Breast epithelium (tissue), 3 donors: ENCODE measurements at regions not wholly inside any gene's neighbourhood (a gene's known extent, or its start where the extent isn't known, plus 50 kb on each side); places are given as distances from the start of the nearest gene placed in this dataset.

Experiments used
- CTCF ChIP-seq, 3 donors: fragments of 450-650 bp; IDR thresholded peaks; one replicate each; pipeline ENCODE4 v1.5.1; 2016 to 2017; ENCODE audit warnings: antibody characterized with exemption in 3 of 3, mild to moderate bottlenecking in 3 of 3, moderate library complexity in 3 of 3
- POLR2A ChIP-seq: fragments of 450-650 bp; IDR thresholded peaks from one replicate; pipeline ENCODE4 v1.6.1; 2016; ENCODE audit warnings: antibody characterized with exemption, mild to moderate bottlenecking, moderate library complexity
- POLR2AphosphoS5 ChIP-seq, 3 donors: sonication (generic); formaldehyde crosslinking; IDR thresholded peaks; one replicate each; pipeline ENCODE4 v1.6.1; 2017; ENCODE audit warnings: antibody characterized with exemption in 3 of 3

- TF ChIP-seq CTCF (IDR thresholded peaks at IDR 0.05) (no peak), POLR2A (no peak), POLR2AphosphoS5 (IDR thresholded peaks at IDR 0.05) (no peak)
Observed at GRCh38 chr6:145006914-145007313, 721.8 kb downstream of the UTRN start.
